SK-N-SH (cell line): ENCODE measurements at regions not wholly inside any gene's neighbourhood (a gene's known extent, or its start where the extent isn't known, plus 50 kb on each side); places are given as distances from the start of the nearest gene placed in this dataset.

ENCODE experiments used
- EP300 ChIP-seq, 2 experiments: IDR thresholded peaks; 2 replicates each; pipeline versions ENCODE4 v1.4.0 to v1.6.1; 2012; ENCODE audit warnings: borderline replicate concordance in 1 of 2, low read depth in 1 of 2, low read length in 1 of 2
- EZH2phosphoT487 ChIP-seq: fragments of 200-600 bp; sonication (generic); IDR thresholded peaks from 2 replicates; pipeline ENCODE4 v1.6.1; 2017; ENCODE audit warnings: low read depth, mixed run types, mild to moderate bottlenecking, antibody characterized with exemption, moderate library complexity, borderline replicate concordance
- GABPA ChIP-seq: IDR thresholded peaks from 2 replicates; pipeline ENCODE4 v1.4.0; 2012; ENCODE audit warnings: low read depth, mild to moderate bottlenecking
- MXI1 ChIP-seq: IDR thresholded peaks from 2 replicates; pipeline ENCODE4 v1.6.1; 2012; ENCODE audit warnings: mild to moderate bottlenecking, low read depth, low read length, improper control_type of control experiment
- POLR2AphosphoS5 ChIP-seq: IDR thresholded peaks from 2 replicates; pipeline ENCODE4 v1.6.1; 2012; ENCODE audit warnings: low read depth, low read length
- RAD21 ChIP-seq: IDR thresholded peaks from 2 replicates; pipeline ENCODE4 v1.6.1; 2012; ENCODE audit warnings: mild to moderate bottlenecking, low read length
- RFX5 ChIP-seq: IDR thresholded peaks from 2 replicates; pipeline ENCODE4 v1.6.1; 2012; ENCODE audit warnings: mild to moderate bottlenecking, improper control_type of control experiment, low read length
- YY1 ChIP-seq: IDR thresholded peaks from 2 replicates; pipeline ENCODE4 v1.4.0; 2012; ENCODE audit warnings: low read depth, mild to moderate bottlenecking
- ZBTB33 ChIP-seq: IDR thresholded peaks from 2 replicates; pipeline ENCODE4 v1.4.0; 2012; ENCODE audit warnings: low read depth, borderline replicate concordance
- TF ChIP-seq, protein P1 (sequence below): fragments of 200-600 bp; sonication (generic); IDR thresholded peaks from 2 replicates; pipeline ENCODE4 v1.6.1; 2017; ENCODE audit warnings: antibody characterized with exemption, mild to moderate bottlenecking, moderate library complexity
- TF ChIP-seq, protein P2 (sequence below): IDR thresholded peaks from 2 replicates; pipeline ENCODE4 v1.4.0; 2012; ENCODE audit warnings: low read depth
- TF ChIP-seq, protein P3 (sequence below): IDR thresholded peaks from 2 replicates; pipeline ENCODE4 v1.6.1; 2012; ENCODE audit warnings: mild to moderate bottlenecking, low read depth, low read length, moderate library complexity

GRCh38 chr20:22373164-22373895, 211.0 kb downstream of the FOXA2 start:
- TF ChIP-seq EZH2phosphoT487 (no peak), POLR2AphosphoS5 (no peak), RFX5 (no peak), EP300 (IDR thresholded peaks at IDR 0.05; ENCODE audit: borderline replicate concordance in 1 of 2, low read depth in 1 of 2, low read length in 1 of 2) (no peak), RAD21 (no peak), YY1 (no peak), ZBTB33 (no peak), MXI1 (no peak), GABPA (no peak)
- TF ChIP-seq, protein P1, sequence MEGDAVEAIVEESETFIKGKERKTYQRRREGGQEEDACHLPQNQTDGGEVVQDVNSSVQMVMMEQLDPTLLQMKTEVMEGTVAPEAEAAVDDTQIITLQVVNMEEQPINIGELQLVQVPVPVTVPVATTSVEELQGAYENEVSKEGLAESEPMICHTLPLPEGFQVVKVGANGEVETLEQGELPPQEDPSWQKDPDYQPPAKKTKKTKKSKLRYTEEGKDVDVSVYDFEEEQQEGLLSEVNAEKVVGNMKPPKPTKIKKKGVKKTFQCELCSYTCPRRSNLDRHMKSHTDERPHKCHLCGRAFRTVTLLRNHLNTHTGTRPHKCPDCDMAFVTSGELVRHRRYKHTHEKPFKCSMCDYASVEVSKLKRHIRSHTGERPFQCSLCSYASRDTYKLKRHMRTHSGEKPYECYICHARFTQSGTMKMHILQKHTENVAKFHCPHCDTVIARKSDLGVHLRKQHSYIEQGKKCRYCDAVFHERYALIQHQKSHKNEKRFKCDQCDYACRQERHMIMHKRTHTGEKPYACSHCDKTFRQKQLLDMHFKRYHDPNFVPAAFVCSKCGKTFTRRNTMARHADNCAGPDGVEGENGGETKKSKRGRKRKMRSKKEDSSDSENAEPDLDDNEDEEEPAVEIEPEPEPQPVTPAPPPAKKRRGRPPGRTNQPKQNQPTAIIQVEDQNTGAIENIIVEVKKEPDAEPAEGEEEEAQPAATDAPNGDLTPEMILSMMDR: no peak
- TF ChIP-seq, protein P2, sequence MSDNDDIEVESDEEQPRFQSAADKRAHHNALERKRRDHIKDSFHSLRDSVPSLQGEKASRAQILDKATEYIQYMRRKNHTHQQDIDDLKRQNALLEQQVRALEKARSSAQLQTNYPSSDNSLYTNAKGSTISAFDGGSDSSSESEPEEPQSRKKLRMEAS: no peak
- TF ChIP-seq, protein P3, sequence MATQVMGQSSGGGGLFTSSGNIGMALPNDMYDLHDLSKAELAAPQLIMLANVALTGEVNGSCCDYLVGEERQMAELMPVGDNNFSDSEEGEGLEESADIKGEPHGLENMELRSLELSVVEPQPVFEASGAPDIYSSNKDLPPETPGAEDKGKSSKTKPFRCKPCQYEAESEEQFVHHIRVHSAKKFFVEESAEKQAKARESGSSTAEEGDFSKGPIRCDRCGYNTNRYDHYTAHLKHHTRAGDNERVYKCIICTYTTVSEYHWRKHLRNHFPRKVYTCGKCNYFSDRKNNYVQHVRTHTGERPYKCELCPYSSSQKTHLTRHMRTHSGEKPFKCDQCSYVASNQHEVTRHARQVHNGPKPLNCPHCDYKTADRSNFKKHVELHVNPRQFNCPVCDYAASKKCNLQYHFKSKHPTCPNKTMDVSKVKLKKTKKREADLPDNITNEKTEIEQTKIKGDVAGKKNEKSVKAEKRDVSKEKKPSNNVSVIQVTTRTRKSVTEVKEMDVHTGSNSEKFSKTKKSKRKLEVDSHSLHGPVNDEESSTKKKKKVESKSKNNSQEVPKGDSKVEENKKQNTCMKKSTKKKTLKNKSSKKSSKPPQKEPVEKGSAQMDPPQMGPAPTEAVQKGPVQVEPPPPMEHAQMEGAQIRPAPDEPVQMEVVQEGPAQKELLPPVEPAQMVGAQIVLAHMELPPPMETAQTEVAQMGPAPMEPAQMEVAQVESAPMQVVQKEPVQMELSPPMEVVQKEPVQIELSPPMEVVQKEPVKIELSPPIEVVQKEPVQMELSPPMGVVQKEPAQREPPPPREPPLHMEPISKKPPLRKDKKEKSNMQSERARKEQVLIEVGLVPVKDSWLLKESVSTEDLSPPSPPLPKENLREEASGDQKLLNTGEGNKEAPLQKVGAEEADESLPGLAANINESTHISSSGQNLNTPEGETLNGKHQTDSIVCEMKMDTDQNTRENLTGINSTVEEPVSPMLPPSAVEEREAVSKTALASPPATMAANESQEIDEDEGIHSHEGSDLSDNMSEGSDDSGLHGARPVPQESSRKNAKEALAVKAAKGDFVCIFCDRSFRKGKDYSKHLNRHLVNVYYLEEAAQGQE: no peak
